ENCODE measurements at regions not wholly inside any gene's neighbourhood (a gene's known extent, or its start where the extent isn't known, plus 50 kb on each side); places are given as distances from the start of the nearest gene placed in this dataset.
A peak's percentile ranks its signal among the peaks of the same experiment; 100 is the strongest.

- peaks cover 16% of the 10 kb centered on the region for H3K27me3 ChIP-seq (ENCODE audit: insufficient read depth, poor library complexity, severe bottlenecking)
- ATAC-seq (ENCODE audit: low read depth) (no peak), DNase-seq (ENCODE audit: low spot score) (no peak)
- H3K36me3 ChIP-seq (ENCODE audit: low read depth), result no peaks in the 10 kb centered on the region
- no peaks in the 10 kb centered on the region for H3K9me3 ChIP-seq (ENCODE audit: severe bottlenecking)
- H3K27ac ChIP-seq (ENCODE audit: poor library complexity, severe bottlenecking), result no peak overlapping the region
- no peak overlapping the region for H3K4me3 ChIP-seq (ENCODE audit: severe bottlenecking)
- H3K4me1 ChIP-seq (ENCODE audit: insufficient read depth, poor library complexity, severe bottlenecking), result no peaks in the 10 kb centered on the region
- no peak for TF ChIP-seq CTCF (IDR thresholded peaks at IDR 0.05; ENCODE audit: poor library complexity, severe bottlenecking)
Measured at GRCh38 chr2:239737144-239737463, 288.0 kb downstream of the NDUFA10 start.

GRCh38 chr2:239736358-239737143, 288.6 kb downstream of the NDUFA10 start:
- ATAC-seq (ENCODE audit: low read depth) (no peak), DNase-seq (ENCODE audit: low spot score) (no peak)
- no peak for TF ChIP-seq CTCF (IDR thresholded peaks at IDR 0.05; ENCODE audit: poor library complexity, severe bottlenecking)
- Histone ChIP-seq H3K36me3 (ENCODE audit: low read depth) (no peaks in the 10 kb centered on the region), H3K4me3 (ENCODE audit: severe bottlenecking) (no peak overlapping the region), H3K9me3 (ENCODE audit: severe bottlenecking) (no peaks in the 10 kb centered on the region), H3K27me3 (ENCODE audit: insufficient read depth, poor library complexity, severe bottlenecking) (peaks cover 16% of the 10 kb centered on the region), H3K27ac (ENCODE audit: poor library complexity, severe bottlenecking) (no peak overlapping the region), H3K4me1 (ENCODE audit: insufficient read depth, poor library complexity, severe bottlenecking) (no peaks in the 10 kb centered on the region)

GRCh38 chr2:239735829-239736357, 289.2 kb downstream of the NDUFA10 start:
- ATAC-seq (ENCODE audit: low read depth), result peak; percentile 14; the same call in 1 of the 3 replicates
- no peak overlapping the region for H3K4me3 ChIP-seq (ENCODE audit: severe bottlenecking)

GRCh38 chr2:239735131-239735828, 289.9 kb downstream of the NDUFA10 start:
- peaks cover 9% of the 10 kb centered on the region for H3K27me3 ChIP-seq (ENCODE audit: insufficient read depth, poor library complexity, severe bottlenecking)
- no peak overlapping the region for H3K27ac ChIP-seq (ENCODE audit: poor library complexity, severe bottlenecking)
- H3K4me3 ChIP-seq (ENCODE audit: severe bottlenecking), result no peak overlapping the region
- no peaks in the 10 kb centered on the region for H3K36me3 ChIP-seq (ENCODE audit: low read depth)
- H3K9me3 ChIP-seq (ENCODE audit: severe bottlenecking), result no peaks in the 10 kb centered on the region
- TF ChIP-seq CTCF (IDR thresholded peaks at IDR 0.05; ENCODE audit: poor library complexity, severe bottlenecking), result no peak
- DNase-seq (ENCODE audit: low spot score) (no peak), ATAC-seq (ENCODE audit: low read depth) (0 out of 3 replicates have a peak, but pooled peaks have one; percentile 26)
- no peaks in the 10 kb centered on the region for H3K4me1 ChIP-seq (ENCODE audit: insufficient read depth, poor library complexity, severe bottlenecking)

More at GRCh38 chr2:239735829-239736357, 289.2 kb downstream of the NDUFA10 start:
- H3K4me1 ChIP-seq (ENCODE audit: insufficient read depth, poor library complexity, severe bottlenecking), result no peaks in the 10 kb centered on the region
- no peaks in the 10 kb centered on the region for H3K9me3 ChIP-seq (ENCODE audit: severe bottlenecking)
- TF ChIP-seq CTCF (IDR thresholded peaks at IDR 0.05; ENCODE audit: poor library complexity, severe bottlenecking), result no peak
- H3K36me3 ChIP-seq (ENCODE audit: low read depth), result no peaks in the 10 kb centered on the region
- no peak for DNase-seq (ENCODE audit: low spot score)
- H3K27me3 ChIP-seq (ENCODE audit: insufficient read depth, poor library complexity, severe bottlenecking), result peaks cover 13% of the 10 kb centered on the region
- H3K27ac ChIP-seq (ENCODE audit: poor library complexity, severe bottlenecking), result no peak overlapping the region
